CD14-positive monocyte (primary cell): ENCODE measurements at regions not wholly inside any gene's neighbourhood (a gene's known extent, or its start where the extent isn't known, plus 50 kb on each side); places are given as distances from the start of the nearest gene placed in this dataset.
A peak's percentile ranks its signal among the peaks of the same experiment; 100 is the strongest.

Experiments
- DNase-seq, 3 donors: peaks; one replicate each; pipeline ENCODE4 v3.0.0-alpha.2; 2011 to 2022
- H2AFZ ChIP-seq: 2 replicates; pipeline ENCODE4 v1.6.0; 2012; ENCODE audit warnings: mild to moderate bottlenecking, low read depth, low read length, inconsistent platforms; ENCODE audit not compliant: insufficient read depth, poor library complexity, severe bottlenecking
- H3K27ac ChIP-seq, 2 donors: 1 replicate in 1 of 2; 2 replicates in 1 of 2; pipeline ENCODE4 v1.5.1; 2012 to 2013; ENCODE audit warnings: low read length in 2 of 2, control low read depth in 1 of 2, inconsistent platforms in 1 of 2, low read depth in 1 of 2, mild to moderate bottlenecking in 1 of 2
- H3K27me3 ChIP-seq, 2 donors: one replicate each; pipeline versions ENCODE4 v1.6.0 to v1.6.1; 2011 to 2013; ENCODE audit warnings: low read length in 2 of 2; ENCODE audit not compliant: control insufficient read depth in 2 of 2, insufficient read depth in 2 of 2
- H3K36me3 ChIP-seq, 2 donors: replicated peaks in 1 of 2; 1 replicate in 1 of 2; 2 replicates in 1 of 2; pipeline versions ENCODE4 v1.5.1 to v1.6.1; 2012 to 2013; ENCODE audit warnings: low read length in 2 of 2, control low read depth in 1 of 2, inconsistent platforms in 1 of 2, mild to moderate bottlenecking in 1 of 2; ENCODE audit not compliant: insufficient read depth in 2 of 2, control insufficient read depth in 1 of 2
- H3K4me1 ChIP-seq, 2 donors: 1 replicate in 1 of 2; 2 replicates in 1 of 2; pipeline versions ENCODE4 v1.5.1 to v1.6.1; 2012 to 2013; ENCODE audit warnings: low read length in 2 of 2, control low read depth in 1 of 2, inconsistent platforms in 1 of 2, mild to moderate bottlenecking in 1 of 2, moderate library complexity in 1 of 2; ENCODE audit not compliant: insufficient read depth in 2 of 2, control insufficient read depth in 1 of 2
- H3K4me2 ChIP-seq: replicated peaks from 2 replicates; pipeline ENCODE3; 2012; ENCODE audit warnings: low read length, moderate library complexity, mild to moderate bottlenecking; ENCODE audit not compliant: poor library complexity, severe bottlenecking; ENCODE audit errors: extremely low read depth
- H3K4me3 ChIP-seq, 3 experiments: fragments of 200-600 bp in 1 of 3; sonication (generic) in 1 of 3; replicated peaks in 1 of 3; 1 replicate in 2 of 3; 2 replicates in 1 of 3; pipeline ENCODE4 v1.5.1; 2011 to 2013; ENCODE audit warnings: low read length in 3 of 3, mild to moderate bottlenecking in 3 of 3, control low read depth in 2 of 3, low read depth in 2 of 3, inconsistent platforms in 1 of 3, moderate library complexity in 1 of 3
- H3K79me2 ChIP-seq: 2 replicates; pipeline ENCODE4 v1.6.0; 2012; ENCODE audit warnings: mild to moderate bottlenecking, control low read depth, inconsistent platforms, low read length, moderate library complexity; ENCODE audit not compliant: insufficient read depth
- H3K9ac ChIP-seq: 2 replicates; pipeline ENCODE4 v1.6.0; 2017; ENCODE audit warnings: low read length, mild to moderate bottlenecking; ENCODE audit not compliant: insufficient read depth, poor library complexity, severe bottlenecking
- H3K9me3 ChIP-seq, 2 donors: replicated peaks in 1 of 2; 1 replicate in 1 of 2; 2 replicates in 1 of 2; pipeline versions ENCODE4 v1.5.1 to v1.6.1; 2012 to 2013; ENCODE audit warnings: low read length in 2 of 2, control low read depth in 1 of 2; ENCODE audit not compliant: control insufficient read depth in 1 of 2, insufficient read depth in 1 of 2
- H4K20me1 ChIP-seq: 2 replicates; pipeline ENCODE4 v1.6.0; 2012; ENCODE audit warnings: mild to moderate bottlenecking, low read length, control low read depth, moderate library complexity; ENCODE audit not compliant: insufficient read depth
- H3K27ac Mint-ChIP-seq, 7 donors: one replicate each; pipeline ENCODE4 v1.8.0; 2020; ENCODE audit warnings: mild to moderate bottlenecking in 7 of 7, mixed read lengths in 7 of 7, moderate library complexity in 6 of 7, inconsistent platforms in 2 of 7
- H3K27me3 Mint-ChIP-seq, 3 donors: one replicate each; pipeline ENCODE4 v1.8.0; 2021 to 2022; ENCODE audit warnings: low read depth in 3 of 3, mild to moderate bottlenecking in 3 of 3, mixed read lengths in 3 of 3, moderate library complexity in 3 of 3, inconsistent platforms in 1 of 3
- H3K36me3 Mint-ChIP-seq, 2 donors: one replicate each; pipeline ENCODE4 v1.8.0; 2020; ENCODE audit warnings: mixed read lengths in 2 of 2, inconsistent platforms in 1 of 2, mild to moderate bottlenecking in 1 of 2
- H3K4me1 Mint-ChIP-seq: one replicate; pipeline ENCODE4 v1.8.0; 2020; ENCODE audit warnings: mild to moderate bottlenecking, mixed read lengths
- H3K4me3 Mint-ChIP-seq, 2 donors: one replicate each; pipeline ENCODE4 v1.8.0; 2020; ENCODE audit warnings: mild to moderate bottlenecking in 2 of 2, mixed read lengths in 2 of 2, moderate library complexity in 1 of 2
- H3K9me3 Mint-ChIP-seq, 7 donors: one replicate each; pipeline ENCODE4 v1.8.0; 2020 to 2022; ENCODE audit warnings: mixed read lengths in 7 of 7, mild to moderate bottlenecking in 6 of 7, moderate library complexity in 6 of 7, inconsistent platforms in 2 of 7
- WGBS: methylation state at CpG from one replicate; pipeline ENCODE4 v1.1.5; 2013; ENCODE audit warnings: missing lambda C conversion rate; ENCODE audit not compliant: insufficient coverage; 5-methylcytosine and 5-hydroxymethylcytosine counted together
- intact Hi-C, 2 donors: fragments of 100-400 bp; cut with micrococcal nuclease; formaldehyde crosslinking; loops; one replicate each; pipeline versions ENCODE4 v1.15.0 to v1.15.1; 2023
- TF ChIP-seq, protein P1 (sequence below): fragments of 200-600 bp; IDR thresholded peaks from one replicate; pipeline ENCODE4 v1.8.0; 2022; ENCODE audit warnings: antibody characterized with exemption, mild to moderate bottlenecking

DNA sequence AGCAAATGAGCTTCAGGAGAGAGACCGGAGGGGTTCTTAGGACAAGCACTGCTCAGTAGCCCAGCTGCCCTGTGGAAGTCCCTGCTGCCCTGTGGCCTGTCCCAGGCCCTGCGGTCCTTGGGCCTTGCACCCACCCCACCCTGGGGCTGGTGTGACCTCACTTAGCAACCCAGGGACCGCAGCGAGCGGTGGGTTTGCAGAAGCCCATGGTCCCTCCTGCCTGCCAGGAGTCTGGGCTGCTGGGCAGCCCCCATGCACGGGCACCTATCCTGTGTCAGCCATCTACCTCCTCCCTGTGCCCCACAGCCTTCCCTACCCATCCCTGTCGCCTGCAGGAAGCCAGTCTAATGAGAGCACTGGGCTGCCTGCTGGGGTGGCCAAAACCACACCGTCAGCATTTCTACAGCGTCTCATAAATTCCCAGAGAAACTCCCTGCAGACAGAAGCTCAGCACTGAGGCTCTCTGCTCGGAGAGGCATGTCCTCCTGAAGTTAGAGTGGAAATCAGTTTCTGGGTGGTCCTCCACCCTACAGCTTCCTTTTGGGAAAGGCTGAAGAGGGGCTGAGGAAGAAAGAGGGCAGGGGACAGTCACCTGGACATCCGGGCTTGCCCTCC is 231.1 kb upstream of the HS6ST1 start:
- H3K36me3 ChIP-seq, result no peaks in the 10 kb centered on the region
- intact Hi-C loops, result no loop called here
- TF ChIP-seq, protein P1, sequence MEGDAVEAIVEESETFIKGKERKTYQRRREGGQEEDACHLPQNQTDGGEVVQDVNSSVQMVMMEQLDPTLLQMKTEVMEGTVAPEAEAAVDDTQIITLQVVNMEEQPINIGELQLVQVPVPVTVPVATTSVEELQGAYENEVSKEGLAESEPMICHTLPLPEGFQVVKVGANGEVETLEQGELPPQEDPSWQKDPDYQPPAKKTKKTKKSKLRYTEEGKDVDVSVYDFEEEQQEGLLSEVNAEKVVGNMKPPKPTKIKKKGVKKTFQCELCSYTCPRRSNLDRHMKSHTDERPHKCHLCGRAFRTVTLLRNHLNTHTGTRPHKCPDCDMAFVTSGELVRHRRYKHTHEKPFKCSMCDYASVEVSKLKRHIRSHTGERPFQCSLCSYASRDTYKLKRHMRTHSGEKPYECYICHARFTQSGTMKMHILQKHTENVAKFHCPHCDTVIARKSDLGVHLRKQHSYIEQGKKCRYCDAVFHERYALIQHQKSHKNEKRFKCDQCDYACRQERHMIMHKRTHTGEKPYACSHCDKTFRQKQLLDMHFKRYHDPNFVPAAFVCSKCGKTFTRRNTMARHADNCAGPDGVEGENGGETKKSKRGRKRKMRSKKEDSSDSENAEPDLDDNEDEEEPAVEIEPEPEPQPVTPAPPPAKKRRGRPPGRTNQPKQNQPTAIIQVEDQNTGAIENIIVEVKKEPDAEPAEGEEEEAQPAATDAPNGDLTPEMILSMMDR, result no peak
- H3K79me2 ChIP-seq, result no peaks in the 10 kb centered on the region
- no peaks in the 10 kb centered on the region for H3K4me1 Mint-ChIP-seq
- H4K20me1 ChIP-seq, result no peaks in the 10 kb centered on the region
- H3K27ac ChIP-seq, result no peak overlapping the region
- no peaks in the 10 kb centered on the region for H3K4me1 ChIP-seq
- H3K4me2 ChIP-seq, result no peak overlapping the region
- no peak overlapping the region for H3K9ac ChIP-seq
- peaks cover 3 to 6% (median 3%) of the 10 kb centered on the region in 3 donors for H3K27me3 Mint-ChIP-seq
- peaks cover 0 to 5% of the 10 kb centered on the region in 2 donors for H3K9me3 ChIP-seq
- H3K36me3 Mint-ChIP-seq, result no peaks in the 10 kb centered on the region
- 91% methylated on average over 7 of the region's 11 CpGs for WGBS
- no peak for DNase-seq
- H3K4me3 ChIP-seq, result no peak overlapping the region
- H3K9me3 Mint-ChIP-seq, result peaks cover 2 to 14% (median 4%) of the 10 kb centered on the region in 7 donors
- H3K27me3 ChIP-seq, result no peaks in the 10 kb centered on the region
- H3K27ac Mint-ChIP-seq, result peak overlapping the region in 1 of 7 donors; percentile 78
- H2AFZ ChIP-seq, result no peak overlapping the region
- H3K4me3 Mint-ChIP-seq, result no peak overlapping the region

DNA sequence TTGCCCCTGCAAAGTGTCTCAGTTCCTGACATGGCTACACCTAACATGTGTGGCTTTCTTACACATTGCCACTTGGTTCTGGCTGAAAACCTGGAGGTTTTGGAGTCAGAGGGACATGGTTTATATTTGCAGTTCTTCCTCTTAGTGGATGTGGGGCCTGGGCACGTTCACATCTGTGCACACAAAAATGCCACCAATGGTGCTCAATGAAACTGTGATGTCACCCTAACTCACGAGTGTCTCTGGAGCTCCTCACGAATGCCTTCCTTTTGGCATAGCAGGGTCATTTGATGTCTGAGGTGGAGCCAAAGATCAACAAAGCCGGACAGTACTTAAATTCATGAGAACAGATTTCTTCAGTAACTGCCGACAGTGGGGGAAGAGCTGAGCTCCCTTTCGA is 231.7 kb upstream of the HS6ST1 start:
- Histone ChIP-seq H4K20me1 (no peaks in the 10 kb centered on the region), H2AFZ (no peak overlapping the region), H3K36me3 (no peaks in the 10 kb centered on the region), H3K9me3 (peaks cover 0 to 5% of the 10 kb centered on the region in 2 donors), H3K4me3 (no peak overlapping the region), H3K4me2 (no peak overlapping the region), H3K79me2 (no peaks in the 10 kb centered on the region), H3K27me3 (no peaks in the 10 kb centered on the region), H3K9ac (no peak overlapping the region), H3K4me1 (no peaks in the 10 kb centered on the region), H3K27ac (no peak overlapping the region)
- peak overlapping the region in 1 of 7 donors; percentile 35 for H3K27ac Mint-ChIP-seq
- TF ChIP-seq, protein P1, result no peak
- DNase-seq, result no peak
- peaks cover 3 to 5% (median 3%) of the 10 kb centered on the region in 3 donors for H3K27me3 Mint-ChIP-seq
- H3K4me1 Mint-ChIP-seq, result no peaks in the 10 kb centered on the region
- 70% methylated on average over 4 of the region's 6 CpGs for WGBS
- H3K36me3 Mint-ChIP-seq, result no peaks in the 10 kb centered on the region
- intact Hi-C loops, result no loop called here
- no peak overlapping the region for H3K4me3 Mint-ChIP-seq
- peaks cover 2 to 14% (median 4%) of the 10 kb centered on the region in 7 donors for H3K9me3 Mint-ChIP-seq
